ENCODE measurements at regions not wholly inside any gene's neighbourhood (a gene's known extent, or its start where the extent isn't known, plus 50 kb on each side); places are given as distances from the start of the nearest gene placed in this dataset.

- DNase-seq (ENCODE audit: low spot score): no peak
- no peak overlapping the region for H3K4me3 Mint-ChIP-seq (ENCODE audit: unreplicated experiment)
- TF ChIP-seq CTCF (IDR thresholded peaks at IDR 0.05): no peak
- no peaks in the 10 kb centered on the region for H3K4me1 Mint-ChIP-seq (ENCODE audit: low read depth)
- no peak overlapping the region for H3K27ac Mint-ChIP-seq (ENCODE audit: unreplicated experiment)
- peaks cover 5% of the 10 kb centered on the region for H3K9me3 Mint-ChIP-seq (ENCODE audit: low read depth)
- peaks cover 20% of the 10 kb centered on the region for H3K27me3 Mint-ChIP-seq (ENCODE audit: low read depth)
- H3K36me3 Mint-ChIP-seq (ENCODE audit: low read depth): no peaks in the 10 kb centered on the region
These were observed 69.7 kb downstream of the RPS6KA4 start for GRCh38 chr11:64428693-64429092.

GRCh38 chr11:64429970-64430369, 71.0 kb downstream of the RPS6KA4 start:
- no peak overlapping the region for H3K4me3 Mint-ChIP-seq (ENCODE audit: unreplicated experiment)
- peaks cover 6% of the 10 kb centered on the region for H3K4me1 Mint-ChIP-seq (ENCODE audit: low read depth)
- no peak for DNase-seq (ENCODE audit: low spot score)
- H3K27ac Mint-ChIP-seq (ENCODE audit: unreplicated experiment): no peak overlapping the region
- no peak for TF ChIP-seq CTCF (IDR thresholded peaks at IDR 0.05)
- H3K27me3 Mint-ChIP-seq (ENCODE audit: low read depth): peaks cover 17% of the 10 kb centered on the region
- H3K9me3 Mint-ChIP-seq (ENCODE audit: low read depth): peaks cover 5% of the 10 kb centered on the region
- H3K36me3 Mint-ChIP-seq (ENCODE audit: low read depth): no peaks in the 10 kb centered on the region

- H3K36me3 Mint-ChIP-seq (ENCODE audit: low read depth): no peaks in the 10 kb centered on the region
- TF ChIP-seq CTCF (IDR thresholded peaks at IDR 0.05): no peak
- H3K9me3 Mint-ChIP-seq (ENCODE audit: low read depth): peaks cover 5% of the 10 kb centered on the region
- peaks cover 10% of the 10 kb centered on the region for H3K4me1 Mint-ChIP-seq (ENCODE audit: low read depth)
- DNase-seq (ENCODE audit: low spot score): no peak
- no peak overlapping the region for H3K4me3 Mint-ChIP-seq (ENCODE audit: unreplicated experiment)
- H3K27me3 Mint-ChIP-seq (ENCODE audit: low read depth): peaks cover 17% of the 10 kb centered on the region
- H3K27ac Mint-ChIP-seq (ENCODE audit: unreplicated experiment): no peak overlapping the region
These were observed 71.7 kb downstream of the RPS6KA4 start for GRCh38 chr11:64430645-64431044.

- H3K27ac Mint-ChIP-seq (ENCODE audit: unreplicated experiment): no peak overlapping the region
These were observed 77.0 kb downstream of the RPS6KA4 start for GRCh38 chr11:64436000-64436399.

GRCh38 chr11:64437426-64437825, 78.5 kb downstream of the RPS6KA4 start:
- Mint-ChIP-seq H3K27me3 (ENCODE audit: low read depth) (peaks cover 22% of the 10 kb centered on the region), H3K4me1 (ENCODE audit: low read depth) (peaks cover 21% of the 10 kb centered on the region), H3K9me3 (ENCODE audit: low read depth) (no peaks in the 10 kb centered on the region), H3K4me3 (ENCODE audit: unreplicated experiment) (no peak overlapping the region), H3K36me3 (ENCODE audit: low read depth) (no peaks in the 10 kb centered on the region), H3K27ac (ENCODE audit: unreplicated experiment) (no peak overlapping the region)
- DNase-seq (ENCODE audit: low spot score): peak; percentile 53
- no peak for TF ChIP-seq CTCF (IDR thresholded peaks at IDR 0.05)

More at GRCh38 chr11:64436000-64436399, 77.0 kb downstream of the RPS6KA4 start:
- Mint-ChIP-seq H3K9me3 (ENCODE audit: low read depth) (peaks cover 5% of the 10 kb centered on the region), H3K4me3 (ENCODE audit: unreplicated experiment) (no peak overlapping the region), H3K36me3 (ENCODE audit: low read depth) (no peaks in the 10 kb centered on the region), H3K27me3 (ENCODE audit: low read depth) (peaks cover 19% of the 10 kb centered on the region), H3K4me1 (ENCODE audit: low read depth) (peaks cover 15% of the 10 kb centered on the region)
- DNase-seq (ENCODE audit: low spot score): peak; percentile 41
- TF ChIP-seq CTCF (IDR thresholded peaks at IDR 0.05): no peak

Data from chondrocyte (in vitro differentiated cells).